K562 (cell line): ENCODE measurements at regions not wholly inside any gene's neighbourhood (a gene's known extent, or its start where the extent isn't known, plus 50 kb on each side); places are given as distances from the start of the nearest gene placed in this dataset.
A peak's percentile ranks its signal among the peaks of the same experiment; 100 is the strongest.

Experiments
- ATAC-seq: fragments of 200-7000 bp; cut with Tn5 transposase; 3 replicates; pipeline ENCODE4 v1.9.1; 2020; ENCODE audit warnings: moderate library complexity
- BruUV-seq: library from RNA; stranded (reverse); fragments of 400-500 nt; replicated peaks from 2 replicates; lab custom pipeline; 2021; lab: Mats Ljungman, UMichigan
- CTCF ChIA-PET: fragments of 300-600 bp; formaldehyde crosslinking; extraction: SDS; loops from one replicate; lab custom pipeline; 2021; ENCODE audit warnings: low intra/inter-chr PET ratio; lab: Yijun Ruan, JAX
- POLR2A ChIA-PET: fragments of 300-600, 350-650 bp; sonication (Branson Sonifier 250); formaldehyde crosslinking; extraction: SDS; loops from one replicate; lab custom pipeline; 2021; ENCODE audit warnings: antibody characterized with exemption, inconsistent platforms; lab: Yijun Ruan, JAX
- DNase-seq, 4 experiments: peaks; one replicate each; pipeline versions ENCODE4 v3.0.0 to v3.0.0-alpha.2; 2011 to 2018; ENCODE audit warnings: low spot score in 3 of 4, mixed read lengths in 3 of 4; ENCODE audit errors: extremely low read depth in 1 of 4
- FAIRE-seq: peaks from 2 replicates; lab custom pipeline; 2011; peaks lifted over from hg19 to GRCh38; lab: Jason Lieb, UNC
- H2AFZ ChIP-seq: 2 replicates; pipeline ENCODE4 v1.6.0; 2011; ENCODE audit warnings: low read depth, low read length, control low read depth, inconsistent platforms
- H3K27ac ChIP-seq: fragments of 200-600 bp; 3 replicates; pipeline ENCODE4 v1.8.0; 2011; ENCODE audit warnings: low read depth, mild to moderate bottlenecking, control low read depth, inconsistent platforms, low read length, moderate library complexity, mixed read lengths; ENCODE audit errors: extremely low read depth
- H3K27me3 ChIP-seq, 2 experiments: fragments of 300-600 bp in 1 of 2; 2 replicates in 1 of 2; 3 replicates in 1 of 2; pipeline versions ENCODE4 v1.6.0 to v1.8.0; 2011; ENCODE audit warnings: inconsistent platforms in 2 of 2, low read length in 2 of 2, mild to moderate bottlenecking in 1 of 2, mixed read lengths in 1 of 2, moderate library complexity in 1 of 2; ENCODE audit not compliant: control insufficient read depth in 2 of 2, insufficient read depth in 2 of 2
- H3K36me3 ChIP-seq: fragments of 300-600 bp; 3 replicates; pipeline ENCODE4 v1.8.0; 2011; ENCODE audit warnings: mild to moderate bottlenecking, low read length, inconsistent platforms; ENCODE audit not compliant: control insufficient read depth, insufficient read depth
- H3K4me1 ChIP-seq, 2 experiments: fragments of 200-600 bp in 1 of 2; replicated peaks in 1 of 2; 2 replicates in 1 of 2; 3 replicates in 1 of 2; pipeline versions ENCODE4 v1.5.1 to v1.8.0; 2011; ENCODE audit warnings: inconsistent platforms in 2 of 2, low read length in 2 of 2, mild to moderate bottlenecking in 1 of 2, mixed read lengths in 1 of 2, moderate library complexity in 1 of 2; ENCODE audit not compliant: control insufficient read depth in 2 of 2, insufficient read depth in 2 of 2
- H3K4me2 ChIP-seq: 2 replicates; pipeline ENCODE4 v1.6.1; 2011; ENCODE audit warnings: low read length, control low read depth, inconsistent platforms, mixed read lengths; ENCODE audit not compliant: insufficient read depth
- H3K4me3 ChIP-seq: fragments of 200-600 bp; sonication (generic), shearing (Covaris generic); 2 replicates; pipeline ENCODE4 v1.5.1; 2016; ENCODE audit warnings: control low read depth, inconsistent platforms
- H3K79me2 ChIP-seq: fragments of 200-600 bp; 3 replicates; pipeline ENCODE4 v1.8.0; 2011; ENCODE audit warnings: low read length, inconsistent platforms; ENCODE audit not compliant: control insufficient read depth, insufficient read depth
- H3K9ac ChIP-seq, 2 experiments: 2 replicates each; pipeline versions ENCODE4 v1.6.0 to v1.6.1; 2011; ENCODE audit warnings: low read depth in 2 of 2, low read length in 2 of 2, control low read depth in 1 of 2, inconsistent platforms in 1 of 2, mild to moderate bottlenecking in 1 of 2, mixed read lengths in 1 of 2; ENCODE audit not compliant: insufficient read depth in 1 of 2
- H3K9me1 ChIP-seq: one replicate; pipeline ENCODE4 v1.6.0; 2011; ENCODE audit warnings: inconsistent platforms, mild to moderate bottlenecking, low read length, moderate library complexity; ENCODE audit not compliant: control insufficient read depth, insufficient read depth
- H3K9me3 ChIP-seq: replicated peaks from 2 replicates; pipeline ENCODE4 v1.5.1; 2011; ENCODE audit warnings: low read depth, low read length, inconsistent platforms; ENCODE audit not compliant: control insufficient read depth, insufficient read depth
- H4K20me1 ChIP-seq: replicated peaks from 2 replicates; pipeline ENCODE4 v1.6.1; 2011; ENCODE audit warnings: low read length, inconsistent platforms, mixed read lengths; ENCODE audit not compliant: control insufficient read depth, insufficient read depth
- ARID2 ChIP-seq: fragments of 450-650 bp; IDR thresholded peaks from 2 replicates; pipeline ENCODE4 v1.6.1; 2017; ENCODE audit warnings: antibody characterized with exemption, mild to moderate bottlenecking
- BHLHE40 ChIP-seq: IDR thresholded peaks from 2 replicates; pipeline ENCODE4 v1.6.1; 2011; ENCODE audit warnings: low read length, improper control_type of control experiment
- CC2D1A ChIP-seq: fragments of 450-650 bp; IDR thresholded peaks from 2 replicates; pipeline ENCODE4 v1.6.1; 2017; ENCODE audit warnings: mild to moderate bottlenecking
- CREB1 ChIP-seq, 2 experiments: sonication (generic) in 1 of 2; formaldehyde crosslinking in 1 of 2; IDR thresholded peaks; 2 replicates each; pipeline versions ENCODE4 v1.6.1 to v1.8.0; 2012 to 2022; ENCODE audit warnings: inconsistent platforms in 1 of 2, mild to moderate bottlenecking in 1 of 2, missing genetic modification reagents in 1 of 2, moderate library complexity in 1 of 2
- E2F4 ChIP-seq: sonication (generic); formaldehyde crosslinking; IDR thresholded peaks from 2 replicates; pipeline ENCODE4 v1.8.0; 2022; ENCODE audit warnings: mild to moderate bottlenecking, low read depth, missing genetic modification reagents
- FUS ChIP-seq: fragments of 200-400 bp; formaldehyde crosslinking; optimal IDR thresholded peaks from 2 replicates; pipeline ENCODE3; 2017; ENCODE audit warnings: low read depth, low read length
- MTA1 ChIP-seq: fragments of 450-650 bp; IDR thresholded peaks from 2 replicates; pipeline ENCODE4 v1.6.1; 2017; ENCODE audit warnings: borderline replicate concordance
- MXD1 ChIP-seq: fragments of 250-450 bp; sonication (Bioruptor Pico); IDR thresholded peaks from 2 replicates; pipeline ENCODE4 v1.8.0; 2021; ENCODE audit warnings: borderline replicate concordance, mild to moderate bottlenecking, moderate library complexity; ENCODE audit not compliant: poor library complexity, severe bottlenecking
- NFIC ChIP-seq: fragments of 450-650 bp; IDR thresholded peaks from 2 replicates; pipeline ENCODE4 v1.6.1; 2017; ENCODE audit warnings: mild to moderate bottlenecking, inconsistent platforms
- NFRKB ChIP-seq: fragments of 450-650 bp; IDR thresholded peaks from 2 replicates; pipeline ENCODE4 v1.6.1; 2016; ENCODE audit warnings: low read depth
- RAD21 ChIP-seq, 2 experiments: fragments of 250-450 bp in 1 of 2; fragments of 450-650 bp in 1 of 2; sonication (Bioruptor Pico) in 1 of 2; formaldehyde crosslinking in 1 of 2; IDR thresholded peaks in 1 of 2; conservative IDR thresholded peaks in 1 of 2; 2 replicates each; pipeline versions ENCODE4 v1.4.0 to v1.8.0; 2020 to 2022; ENCODE audit warnings: mild to moderate bottlenecking in 2 of 2, moderate library complexity in 1 of 2
- TCF7L2 ChIP-seq: fragments of 150-350 bp; IDR thresholded peaks from 2 replicates; pipeline ENCODE4 v1.6.1; 2016; ENCODE audit warnings: low read depth, mild to moderate bottlenecking, low read length, moderate library complexity
- TFAP4 ChIP-seq: sonication (generic); formaldehyde crosslinking; IDR thresholded peaks from 2 replicates; pipeline ENCODE4 v1.8.0; 2022; ENCODE audit warnings: missing genetic modification reagents, mild to moderate bottlenecking, moderate library complexity, borderline replicate concordance
- ZC3H11A ChIP-seq: IDR thresholded peaks from 2 replicates; pipeline ENCODE4 v1.6.1; 2012; ENCODE audit warnings: low read depth, low read length, improper control_type of control experiment
- ZNF121 ChIP-seq: sonication (generic); formaldehyde crosslinking; conservative IDR thresholded peaks from 2 replicates; pipeline ENCODE4 v1.8.0; 2022; ENCODE audit warnings: missing genetic modification reagents
- ZNF217 ChIP-seq: sonication (generic); formaldehyde crosslinking; IDR thresholded peaks from 2 replicates; pipeline ENCODE4 v1.8.0; 2022; ENCODE audit warnings: mild to moderate bottlenecking, missing genetic modification reagents
- ZNF354B ChIP-seq: fragments of 250-450 bp; sonication (Bioruptor Pico); IDR thresholded peaks from 2 replicates; pipeline ENCODE4 v1.4.0; 2020
- ZNF57 ChIP-seq: fragments of 450-650 bp; formaldehyde crosslinking; IDR thresholded peaks from 2 replicates; pipeline ENCODE4 v1.4.0; 2020; ENCODE audit warnings: mild to moderate bottlenecking, moderate library complexity
- WGBS: fragments of 100-300 bp; shearing (Covaris generic); methylation state at CpG from one replicate; pipeline ENCODE4 v1.1.6; 2016; ENCODE audit warnings: low coverage, mixed read lengths; ENCODE audit not compliant: insufficient coverage; ENCODE audit errors: missing lambda C conversion rate; 5-methylcytosine and 5-hydroxymethylcytosine counted together
- in situ Hi-C: fragments of 300-500 bp; cut with MboI; formaldehyde crosslinking; loops from 4 replicates; pipeline ENCODE4 v1.15.0; 2018; ENCODE audit warnings: inconsistent platforms, mixed read lengths
- intact Hi-C: fragments of 100-400 bp; cut with micrococcal nuclease; formaldehyde crosslinking; loops from 2 replicates; pipeline ENCODE4 v1.14.2; 2022

GRCh38 chr6:166775923-166776220 is 148.8 kb upstream of the RPS6KA2 start (continued):
- TF ChIP-seq E2F4 (CRISPR knock-in tag) (no peak; the same call in 1 of the 2 replicates), NFIC (no peak), NFRKB (no peak), MTA1 (no peak), ZNF57 (CRISPR knock-in tag) (0 out of 2 replicates have a peak, but pooled peaks have one; percentile 11)

- Histone ChIP-seq H3K4me1 (peaks cover 0 to 9% of the 10 kb centered on the region in 2 experiments; a peak in 2 of 5 replicates), H3K4me2 (peak overlapping the region; percentile 58), H3K36me3 (no peaks in the 10 kb centered on the region), H3K27me3 (peaks cover 34 to 80% of the 10 kb centered on the region in 2 experiments), H3K4me3 (no peak overlapping the region), H3K79me2 (no peaks in the 10 kb centered on the region), H3K9me3 (no peaks in the 10 kb centered on the region), H2AFZ (peak overlapping the region; percentile 69), H3K27ac (no peak overlapping the region), H3K9me1 (no peaks in the 10 kb centered on the region), H3K9ac (0 out of 4 replicates have a peak overlapping the region, but pooled peaks of 1 of the 2 experiments have one; percentile 7), H4K20me1 (peaks cover 4% of the 10 kb centered on the region; the same call in 1 of the 2 replicates)
- peak; percentile 92 for FAIRE-seq
- in situ Hi-C loops: loop anchor here (5.0 to 10.0 kb wide), 3 partner anchors 179 to 589 kb away; partner anchors contain the start of gene RNASET2
- ChIA-PET POLR2A (interaction anchor here (0.6 to 1.5 kb wide), 4 partner anchors 10 to 345 kb away, joined by 3 to 5 read pairs (median 4); no protein-coding TSS in a partner anchor), CTCF (interaction anchor here (1.0 to 3.2 kb wide), 5 partner anchors 212 to 369 kb away, joined by 3 to 20 read pairs (median 4); no protein-coding TSS in a partner anchor)
- intact Hi-C loops: loop anchor here (1.0 to 10.0 kb wide), 4 partner anchors 212 to 509 kb away; no protein-coding TSS in a partner anchor
- BruUV-seq: no TSS peak
- 10% methylated on average over 24 of the region's 24 CpGs for WGBS
- DNase-seq: peak; percentile 79 to 87 (median 81)
- ATAC-seq: peak; percentile 93
- TF ChIP-seq TFAP4 (CRISPR knock-in tag): 0 out of 2 replicates have a peak, but pooled peaks have one; percentile 35
- TF ChIP-seq ZC3H11A: no peak
- TF ChIP-seq TCF7L2: no peak
- TF ChIP-seq ARID2: 0 out of 2 replicates have a peak, but pooled peaks have one; percentile 18
- no peak for TF ChIP-seq FUS
- no peak for TF ChIP-seq ZNF354B (CRISPR knock-in tag)
- TF ChIP-seq RAD21 (CRISPR knock-in tag; conservative IDR thresholded peaks at IDR 0.05 in 1 of 2, IDR thresholded peaks at IDR 0.05 in 1 of 2): peak; percentile 91
- no peak for TF ChIP-seq MXD1 (CRISPR knock-in tag)
- 0 out of 2 replicates have a peak, but pooled peaks have one; percentile 33 for TF ChIP-seq ZNF217
- TF ChIP-seq CC2D1A: 0 out of 2 replicates have a peak, but pooled peaks have one; percentile 17
- peak; percentile 61 for TF ChIP-seq BHLHE40
- TF ChIP-seq ZNF121 (CRISPR knock-in tag): no peak
- no peak for TF ChIP-seq CREB1 (IDR thresholded peaks at IDR 0.05)
- no peak for TF ChIP-seq CREB1 (CRISPR knock-in tag; IDR thresholded peaks at IDR 0.05)
Observed at GRCh38 chr6:166775180-166775922, 148.3 kb upstream of the RPS6KA2 start.
